Activated naive CD8-positive, alpha-beta T cell treated with anti-CD3 and anti-CD28 coated beads for 36 hours (primary cell): ENCODE measurements at regions not wholly inside any gene's neighbourhood (a gene's known extent, or its start where the extent isn't known, plus 50 kb on each side); places are given as distances from the start of the nearest gene placed in this dataset.

Experiments used
- DNase-seq: peaks from one replicate; pipeline ENCODE4 v3.0.0; 2021
- H3K27ac Mint-ChIP-seq: one replicate; pipeline ENCODE4 v1.8.0; 2022; ENCODE audit warnings: mild to moderate bottlenecking, moderate library complexity, mixed read lengths
- H3K27me3 Mint-ChIP-seq: one replicate; pipeline ENCODE4 v1.8.0; 2022; ENCODE audit warnings: mild to moderate bottlenecking, mixed read lengths
- H3K36me3 Mint-ChIP-seq: one replicate; pipeline ENCODE4 v1.8.0; 2021; ENCODE audit warnings: mild to moderate bottlenecking, mixed read lengths
- H3K4me1 Mint-ChIP-seq: one replicate; pipeline ENCODE4 v1.8.0; 2021; ENCODE audit warnings: mixed read lengths
- H3K4me3 Mint-ChIP-seq: one replicate; pipeline ENCODE4 v1.8.0; 2022; ENCODE audit warnings: mild to moderate bottlenecking, moderate library complexity, mixed read lengths
- H3K9me3 Mint-ChIP-seq: one replicate; pipeline ENCODE4 v1.8.0; 2022; ENCODE audit warnings: mixed read lengths

GRCh38 chr21:17738176-17738953, 80.8 kb downstream of the C21orf91 start:
- H3K9me3 Mint-ChIP-seq, result peaks cover 6% of the 10 kb centered on the region
- DNase-seq, result no peak
- H3K36me3 Mint-ChIP-seq, result peaks cover 2% of the 10 kb centered on the region
- no peak overlapping the region for H3K4me3 Mint-ChIP-seq
- H3K4me1 Mint-ChIP-seq, result peaks cover 15% of the 10 kb centered on the region
- no peaks in the 10 kb centered on the region for H3K27me3 Mint-ChIP-seq
- no peak overlapping the region for H3K27ac Mint-ChIP-seq

- Mint-ChIP-seq H3K27me3 (no peaks in the 10 kb centered on the region), H3K9me3 (peaks cover 2% of the 10 kb centered on the region), H3K4me1 (peaks cover 12% of the 10 kb centered on the region), H3K4me3 (no peak overlapping the region), H3K36me3 (peaks cover 2% of the 10 kb centered on the region), H3K27ac (no peak overlapping the region)
- no peak for DNase-seq
These were observed 83.1 kb downstream of the C21orf91 start for GRCh38 chr21:17736072-17736471.

- Mint-ChIP-seq H3K36me3 (no peaks in the 10 kb centered on the region), H3K4me3 (no peak overlapping the region), H3K4me1 (peaks cover 3% of the 10 kb centered on the region), H3K9me3 (no peaks in the 10 kb centered on the region), H3K27me3 (no peaks in the 10 kb centered on the region), H3K27ac (no peak overlapping the region)
- DNase-seq, result no peak
These were observed 85.9 kb downstream of the C21orf91 start for GRCh38 chr21:17733209-17733608.

DNA sequence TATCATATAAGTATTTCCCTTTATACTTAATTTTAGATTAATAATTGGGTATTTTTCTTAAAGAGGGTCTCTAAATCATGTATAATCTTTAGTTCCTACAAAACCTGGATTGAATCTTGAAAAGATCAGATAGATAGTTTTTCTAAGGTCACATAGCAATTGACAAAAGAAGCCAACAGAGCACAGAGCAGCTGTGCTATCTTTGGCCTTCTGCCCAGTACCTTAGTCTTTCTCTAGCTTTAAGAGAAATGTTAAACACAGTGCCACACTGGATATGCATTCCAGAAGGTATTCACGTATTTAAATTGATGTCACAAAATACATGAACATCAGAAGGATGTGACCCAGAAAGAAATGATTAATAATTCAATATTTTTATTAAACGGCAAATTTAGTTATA, 86.8 kb downstream of the C21orf91 start:
- H3K4me3 Mint-ChIP-seq, result no peak overlapping the region

GRCh38 chr21:17731554-17731953, 87.6 kb downstream of the C21orf91 start:
- Mint-ChIP-seq H3K4me3 (no peak overlapping the region), H3K4me1 (peaks cover 3% of the 10 kb centered on the region), H3K36me3 (no peaks in the 10 kb centered on the region), H3K9me3 (no peaks in the 10 kb centered on the region), H3K27ac (no peak overlapping the region), H3K27me3 (no peaks in the 10 kb centered on the region)
- no peak for DNase-seq

More for the DNA sequence above, 86.8 kb downstream of the C21orf91 start:
- Mint-ChIP-seq H3K9me3 (no peaks in the 10 kb centered on the region), H3K36me3 (no peaks in the 10 kb centered on the region), H3K4me1 (peaks cover 3% of the 10 kb centered on the region), H3K27me3 (no peaks in the 10 kb centered on the region), H3K27ac (no peak overlapping the region)
- no peak for DNase-seq

DNA sequence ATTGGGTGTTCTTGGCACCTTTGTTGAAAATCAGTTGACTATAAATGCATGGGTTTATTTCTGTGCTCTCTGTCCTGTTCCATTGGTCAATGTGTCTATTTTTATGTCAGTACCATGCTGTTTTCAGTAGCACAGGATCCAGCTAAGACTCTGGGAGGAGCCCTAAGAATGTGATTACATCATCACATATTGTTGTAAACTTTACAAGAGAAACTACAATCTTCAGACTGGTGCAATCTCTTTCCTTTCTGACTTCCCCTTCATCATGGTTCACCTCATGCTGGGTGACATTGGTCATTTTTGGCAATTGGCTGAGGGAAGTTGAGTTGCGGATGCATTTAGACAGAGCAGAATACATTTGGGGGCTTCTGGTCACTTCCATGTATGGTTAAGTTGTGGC, 88.4 kb downstream of the C21orf91 start:
- DNase-seq, result no peak
- H3K9me3 Mint-ChIP-seq, result no peaks in the 10 kb centered on the region
- no peaks in the 10 kb centered on the region for H3K27me3 Mint-ChIP-seq
- no peaks in the 10 kb centered on the region for H3K36me3 Mint-ChIP-seq
- no peak overlapping the region for H3K27ac Mint-ChIP-seq
- H3K4me3 Mint-ChIP-seq, result no peak overlapping the region
- H3K4me1 Mint-ChIP-seq, result peaks cover 3% of the 10 kb centered on the region

DNA sequence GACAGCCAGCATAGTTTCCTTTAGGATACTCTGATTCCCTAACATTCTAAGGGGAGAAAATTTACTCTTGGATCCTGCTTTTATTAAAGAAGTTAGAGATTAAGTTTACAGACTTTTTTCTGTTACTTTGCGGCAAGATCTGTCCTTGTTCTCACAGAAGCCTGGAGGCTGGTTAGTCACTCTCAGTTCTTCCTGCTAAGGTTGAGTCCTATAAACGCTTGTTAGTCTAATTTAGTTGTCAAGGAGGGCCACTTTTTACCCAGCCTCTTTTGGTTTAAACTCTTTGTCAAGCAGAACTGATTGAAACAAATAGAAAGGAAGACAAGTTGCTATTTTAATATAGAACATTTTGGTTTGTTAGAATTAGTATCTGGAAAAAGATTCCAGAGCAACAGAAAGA, 89.7 kb downstream of the C21orf91 start:
- Mint-ChIP-seq H3K4me1 (peaks cover 3% of the 10 kb centered on the region), H3K27ac (no peak overlapping the region), H3K9me3 (no peaks in the 10 kb centered on the region), H3K36me3 (no peaks in the 10 kb centered on the region), H3K4me3 (no peak overlapping the region), H3K27me3 (no peaks in the 10 kb centered on the region)
- no peak for DNase-seq

DNA sequence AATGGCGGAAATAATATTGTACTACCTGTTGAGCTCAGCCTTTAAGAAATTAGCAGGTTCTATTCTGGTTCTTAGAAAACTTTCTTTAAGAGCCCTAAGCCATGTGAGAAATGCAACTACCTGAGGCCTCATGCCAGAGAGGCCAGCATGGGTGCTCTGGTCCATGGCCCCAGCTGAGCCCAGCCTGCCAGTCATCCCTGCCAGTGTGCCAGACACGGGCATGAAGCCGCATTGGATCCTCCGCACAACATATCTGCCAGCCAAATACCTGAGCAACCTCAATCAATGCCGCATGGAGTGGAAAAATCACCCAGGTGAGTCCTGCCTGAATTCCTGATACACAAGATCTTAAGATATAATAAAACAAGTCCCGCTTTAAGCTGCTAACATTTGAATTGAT, 91.8 kb downstream of the C21orf91 start:
- Mint-ChIP-seq H3K27me3 (no peaks in the 10 kb centered on the region), H3K4me3 (no peak overlapping the region), H3K9me3 (no peaks in the 10 kb centered on the region), H3K36me3 (no peaks in the 10 kb centered on the region), H3K27ac (no peak overlapping the region), H3K4me1 (peaks cover 3% of the 10 kb centered on the region)
- DNase-seq, result no peak

GRCh38 chr21:17726047-17726829, 92.9 kb downstream of the C21orf91 start:
- Mint-ChIP-seq H3K4me1 (peaks cover 3% of the 10 kb centered on the region), H3K27ac (no peak overlapping the region), H3K36me3 (no peaks in the 10 kb centered on the region), H3K4me3 (no peak overlapping the region), H3K27me3 (no peaks in the 10 kb centered on the region), H3K9me3 (no peaks in the 10 kb centered on the region)
- no peak for DNase-seq

GRCh38 chr21:17725339-17725738, 93.8 kb downstream of the C21orf91 start:
- no peak overlapping the region for H3K27ac Mint-ChIP-seq
- no peaks in the 10 kb centered on the region for H3K36me3 Mint-ChIP-seq
- H3K9me3 Mint-ChIP-seq, result no peaks in the 10 kb centered on the region
- no peak for DNase-seq
- H3K4me1 Mint-ChIP-seq, result no peaks in the 10 kb centered on the region
- no peak overlapping the region for H3K4me3 Mint-ChIP-seq
- no peaks in the 10 kb centered on the region for H3K27me3 Mint-ChIP-seq

DNA sequence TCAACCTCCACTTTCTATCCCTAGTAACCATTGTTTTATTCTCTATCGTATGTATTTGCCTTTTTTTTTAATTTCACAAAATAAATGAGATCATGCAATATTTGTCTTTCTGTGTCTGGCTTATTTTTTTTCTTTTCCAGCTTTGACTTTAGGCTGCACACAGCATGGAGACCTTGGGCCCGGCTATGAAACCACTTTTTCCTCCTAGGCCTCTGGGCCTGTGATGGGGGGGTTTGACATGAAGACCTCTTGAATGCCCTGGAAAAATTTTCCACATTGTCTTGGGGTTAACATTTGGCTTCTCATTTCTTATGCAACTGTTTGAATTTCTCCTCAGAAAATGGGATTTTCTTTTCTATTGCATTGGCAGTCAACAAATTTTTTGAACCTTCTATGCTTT, 100.2 kb upstream of the BTG3 start:
- Mint-ChIP-seq H3K9me3 (peaks cover 8% of the 10 kb centered on the region), H3K36me3 (peaks cover 8% of the 10 kb centered on the region), H3K4me3 (no peak overlapping the region), H3K27me3 (no peaks in the 10 kb centered on the region), H3K27ac (no peak overlapping the region), H3K4me1 (peaks cover 18% of the 10 kb centered on the region)
- no peak for DNase-seq

GRCh38 chr21:17711896-17712295, 99.2 kb upstream of the BTG3 start:
- H3K27me3 Mint-ChIP-seq, result no peaks in the 10 kb centered on the region
- no peak for DNase-seq
- no peak overlapping the region for H3K27ac Mint-ChIP-seq
- peaks cover 8% of the 10 kb centered on the region for H3K36me3 Mint-ChIP-seq
- H3K4me3 Mint-ChIP-seq, result no peak overlapping the region
- H3K4me1 Mint-ChIP-seq, result peaks cover 18% of the 10 kb centered on the region
- H3K9me3 Mint-ChIP-seq, result peaks cover 10% of the 10 kb centered on the region

GRCh38 chr21:17709266-17709611, 96.5 kb upstream of the BTG3 start:
- Mint-ChIP-seq H3K4me1 (peaks cover 18% of the 10 kb centered on the region), H3K27ac (peak overlapping the region; percentile 26), H3K36me3 (peaks cover 13% of the 10 kb centered on the region), H3K9me3 (peaks cover 23% of the 10 kb centered on the region), H3K27me3 (no peaks in the 10 kb centered on the region), H3K4me3 (no peak overlapping the region)
- DNase-seq, result no peak

DNA sequence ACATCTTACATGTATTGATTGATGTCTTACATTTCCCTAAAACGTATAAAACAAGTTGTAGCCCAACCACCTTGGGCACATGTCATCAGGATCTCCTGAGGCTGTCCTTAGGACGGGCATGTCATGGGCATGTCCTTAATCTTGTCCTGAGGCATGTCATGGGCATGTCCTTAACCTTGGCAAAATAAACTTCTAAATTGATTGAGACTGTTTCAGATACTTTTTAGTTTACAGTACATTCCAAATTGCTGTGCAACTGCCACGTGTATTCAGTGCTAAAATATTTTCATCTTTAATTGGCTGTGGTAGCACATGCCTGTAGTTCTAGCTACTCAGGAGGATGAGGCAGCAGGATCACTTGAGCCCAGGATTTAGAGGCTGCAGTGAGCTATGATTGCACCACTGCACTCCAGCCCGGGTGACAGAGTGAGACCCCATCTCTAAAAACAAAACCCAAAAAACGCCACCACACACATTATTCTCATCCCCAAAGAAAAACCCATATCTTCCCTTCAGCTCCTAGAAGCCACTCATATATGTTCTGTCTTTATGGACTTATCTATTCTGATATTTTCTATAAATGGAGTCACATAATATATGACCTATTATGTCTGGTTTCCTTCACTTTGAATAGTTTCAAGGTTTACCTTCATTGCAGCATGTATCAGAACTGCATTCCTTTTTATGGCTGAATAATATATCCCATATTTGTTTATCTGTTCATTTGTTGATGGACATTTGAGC, 96.0 kb upstream of the BTG3 start:
- Mint-ChIP-seq H3K27me3 (no peaks in the 10 kb centered on the region), H3K4me1 (peaks cover 18% of the 10 kb centered on the region), H3K9me3 (peaks cover 22% of the 10 kb centered on the region), H3K36me3 (peaks cover 13% of the 10 kb centered on the region), H3K4me3 (no peak overlapping the region), H3K27ac (peak overlapping the region; percentile 26)
- DNase-seq, result no peak

DNA sequence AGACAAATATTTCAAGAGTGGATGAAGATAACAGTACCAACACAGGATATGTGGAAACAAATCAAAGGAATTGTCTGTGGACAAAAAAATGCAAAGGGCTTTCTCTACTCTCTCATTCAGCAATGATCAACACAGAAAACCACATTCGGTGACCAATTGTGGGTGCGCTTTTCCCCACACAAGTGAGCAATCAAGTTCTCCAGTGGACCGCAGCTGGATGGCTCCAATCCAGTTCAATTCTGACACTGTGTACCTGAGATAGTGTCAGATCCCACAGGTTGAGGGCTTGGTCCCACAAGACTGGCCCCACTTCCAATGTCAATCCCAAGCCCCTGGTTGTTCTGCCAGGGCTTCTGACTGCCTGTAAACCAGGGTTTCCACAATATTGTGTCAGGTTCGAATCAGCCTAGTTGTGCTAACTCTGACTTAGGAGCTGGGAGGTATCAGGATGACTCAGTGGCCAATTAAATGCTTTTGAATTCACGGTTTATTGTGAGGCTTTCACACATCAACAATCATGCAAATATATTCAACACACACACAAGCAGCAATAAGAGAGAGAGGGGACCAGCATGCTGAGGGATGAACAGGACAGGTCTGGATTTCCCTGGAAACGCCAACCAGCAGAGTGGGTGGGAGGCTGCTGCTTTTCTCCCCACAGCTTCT, 87.0 kb upstream of the BTG3 start:
- Mint-ChIP-seq H3K27ac (no peak overlapping the region), H3K27me3 (peaks cover 4% of the 10 kb centered on the region), H3K4me3 (no peak overlapping the region), H3K4me1 (peaks cover 7% of the 10 kb centered on the region), H3K9me3 (peaks cover 11% of the 10 kb centered on the region), H3K36me3 (peaks cover 3% of the 10 kb centered on the region)
- DNase-seq, result no peak
